ENCODE measurements at regions not wholly inside any gene's neighbourhood (a gene's known extent, or its start where the extent isn't known, plus 50 kb on each side); places are given as distances from the start of the nearest gene placed in this dataset.

DNA sequence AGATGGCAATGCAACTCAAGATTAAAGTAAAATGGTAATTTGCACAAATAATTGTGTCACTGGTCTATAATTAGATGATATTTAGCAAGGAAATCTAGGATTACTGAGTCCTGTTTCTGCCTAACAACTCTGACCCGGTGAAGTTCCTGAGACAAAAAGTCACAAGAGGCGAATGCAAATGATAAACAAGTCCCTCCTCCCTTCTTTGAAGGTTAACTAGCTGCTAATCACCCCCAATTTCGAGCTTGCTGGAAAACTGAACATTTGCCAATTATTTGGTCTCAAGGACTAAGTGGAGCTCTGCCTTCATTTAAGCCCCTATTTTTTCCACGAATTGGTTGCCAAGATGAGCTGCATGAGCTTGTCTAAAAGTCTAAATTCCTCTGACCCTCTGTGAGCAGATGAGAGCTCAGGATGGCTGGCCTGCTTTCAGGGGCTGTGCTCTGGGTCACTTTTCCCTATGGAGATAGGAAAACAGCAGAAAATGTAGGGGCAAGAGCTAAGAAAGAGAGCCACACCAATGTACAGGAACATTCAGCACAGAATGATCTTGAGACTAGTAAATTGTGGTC lies 127.3 kb downstream of the MBL2 start:
- no peaks in the 10 kb centered on the region for H4K20me1 ChIP-seq (replicated peaks; ENCODE audit: control insufficient read depth, extremely low read depth, insufficient read depth, low read length)
- CTCF ChIA-PET = interaction anchor here (0.8 to 6.3 kb wide), 20 partner anchors 9 to 338 kb away, joined by 3 to 223 read pairs (median 6); no protein-coding TSS in a partner anchor
- no peaks in the 10 kb centered on the region for H3K27me3 ChIP-seq (ENCODE audit: control insufficient read depth in 2 of 2, insufficient read depth in 2 of 2, low read length in 2 of 2)
- H3K36me3 ChIP-seq (ENCODE audit: control insufficient read depth in 2 of 2, extremely low read depth in 1 of 2, insufficient read depth in 2 of 2, low read length in 2 of 2) = no peaks in the 10 kb centered on the region
- H3K27ac ChIP-seq (ENCODE audit: insufficient read depth, low read depth, low read length) = no peak overlapping the region
- no peaks in the 10 kb centered on the region for H3K9me3 ChIP-seq (replicated peaks; ENCODE audit: control insufficient read depth, insufficient read depth, low read length)
- BruUV-seq (replicated peaks) = no TSS peak
- no peak for TF ChIP-seq EZH2 (IDR thresholded peaks at IDR 0.05; ENCODE audit: borderline replicate concordance, low read depth, low read length, severe bottlenecking)
- TF ChIP-seq, protein P1, sequence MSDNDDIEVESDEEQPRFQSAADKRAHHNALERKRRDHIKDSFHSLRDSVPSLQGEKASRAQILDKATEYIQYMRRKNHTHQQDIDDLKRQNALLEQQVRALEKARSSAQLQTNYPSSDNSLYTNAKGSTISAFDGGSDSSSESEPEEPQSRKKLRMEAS (IDR thresholded peaks at IDR 0.05; ENCODE audit: insufficient read depth, insufficient read length) = no peak
- TF ChIP-seq FOS (IDR thresholded peaks at IDR 0.05; ENCODE audit: borderline replicate concordance, insufficient read depth, low read length) = no peak
- TF ChIP-seq, protein P2, sequence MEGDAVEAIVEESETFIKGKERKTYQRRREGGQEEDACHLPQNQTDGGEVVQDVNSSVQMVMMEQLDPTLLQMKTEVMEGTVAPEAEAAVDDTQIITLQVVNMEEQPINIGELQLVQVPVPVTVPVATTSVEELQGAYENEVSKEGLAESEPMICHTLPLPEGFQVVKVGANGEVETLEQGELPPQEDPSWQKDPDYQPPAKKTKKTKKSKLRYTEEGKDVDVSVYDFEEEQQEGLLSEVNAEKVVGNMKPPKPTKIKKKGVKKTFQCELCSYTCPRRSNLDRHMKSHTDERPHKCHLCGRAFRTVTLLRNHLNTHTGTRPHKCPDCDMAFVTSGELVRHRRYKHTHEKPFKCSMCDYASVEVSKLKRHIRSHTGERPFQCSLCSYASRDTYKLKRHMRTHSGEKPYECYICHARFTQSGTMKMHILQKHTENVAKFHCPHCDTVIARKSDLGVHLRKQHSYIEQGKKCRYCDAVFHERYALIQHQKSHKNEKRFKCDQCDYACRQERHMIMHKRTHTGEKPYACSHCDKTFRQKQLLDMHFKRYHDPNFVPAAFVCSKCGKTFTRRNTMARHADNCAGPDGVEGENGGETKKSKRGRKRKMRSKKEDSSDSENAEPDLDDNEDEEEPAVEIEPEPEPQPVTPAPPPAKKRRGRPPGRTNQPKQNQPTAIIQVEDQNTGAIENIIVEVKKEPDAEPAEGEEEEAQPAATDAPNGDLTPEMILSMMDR (IDR thresholded peaks at IDR 0.05; ENCODE audit: extremely low read depth in 1 of 2, insufficient read depth in 1 of 2, low read depth in 1 of 2, low read length in 2 of 2) = no peak
- no peak for TF ChIP-seq POLR2A (IDR thresholded peaks at IDR 0.05; ENCODE audit: low read depth, low read length)
- no peak for TF ChIP-seq GATA2 (IDR thresholded peaks at IDR 0.05; ENCODE audit: insufficient read depth, insufficient read length, low read depth, low read length)
- TF ChIP-seq JUN (IDR thresholded peaks at IDR 0.05; ENCODE audit: borderline replicate concordance, insufficient read depth, insufficient read length, low read depth) = no peak
- TF ChIP-seq MYC (IDR thresholded peaks at IDR 0.05; ENCODE audit: low read depth, low read length) = no peak
- no peak for TF ChIP-seq POLR2AphosphoS5 (IDR thresholded peaks at IDR 0.05; ENCODE audit: insufficient read depth, low read depth, low read length)
- H3K79me2 ChIP-seq (ENCODE audit: control insufficient read depth, insufficient read depth, low read length) = no peaks in the 10 kb centered on the region
- H3K4me2 ChIP-seq (ENCODE audit: insufficient read depth, low read length) = no peak overlapping the region
- no peak for FAIRE-seq
- H3K4me1 ChIP-seq (ENCODE audit: control insufficient read depth, extremely low read depth, insufficient read depth, low read length) = no peaks in the 10 kb centered on the region
- H3K9me1 ChIP-seq (replicated peaks; ENCODE audit: control insufficient read depth, extremely low read depth, insufficient read depth, low read length) = no peaks in the 10 kb centered on the region
- intact Hi-C loops (cut with micrococcal nuclease) (no loop called here), dilution Hi-C loops (cut with MboI; ENCODE audit: extremely low pct_ligation_motif_present, low sequenced_read_pairs) (no loop called here)
- POLR2A ChIA-PET = no interaction called here
- peak; percentile 13 for DNase-seq (ENCODE audit: low read depth, low spot score)
- H3K4me3 ChIP-seq (replicated peaks in 1 of 3; ENCODE audit: insufficient read depth in 1 of 3, low read depth in 1 of 3, low read length in 3 of 3) = no peak overlapping the region
- H2AFZ ChIP-seq (ENCODE audit: low read depth, low read length) = peak overlapping the region; percentile 51
- no peak overlapping the region for H3K9ac ChIP-seq (replicated peaks; ENCODE audit: extremely low read depth, insufficient read depth, low read length)
